Astrocyte (in vitro differentiated cells and primary cell): ENCODE measurements at regions not wholly inside any gene's neighbourhood (a gene's known extent, or its start where the extent isn't known, plus 50 kb on each side); places are given as distances from the start of the nearest gene placed in this dataset.

Experiments used
- DNase-seq: peaks from one replicate; pipeline ENCODE4 v3.0.0-alpha.2; 2010; ENCODE audit warnings: low read depth
- FAIRE-seq: peaks from 2 replicates; lab custom pipeline; 2011; peaks lifted over from hg19 to GRCh38; lab: Jason Lieb, UNC
- H2AFZ ChIP-seq: 2 replicates; pipeline ENCODE4 v1.6.0; 2012; ENCODE audit warnings: low read depth, low read length, inconsistent platforms
- H3K27ac ChIP-seq: 2 replicates; pipeline ENCODE4 v1.5.1; 2011; ENCODE audit warnings: low read depth, low read length, inconsistent platforms
- H3K27me3 ChIP-seq: 2 replicates; pipeline ENCODE4 v1.6.0; 2011; ENCODE audit warnings: low read length, inconsistent platforms; ENCODE audit not compliant: insufficient read depth
- H3K36me3 ChIP-seq: 2 replicates; pipeline ENCODE4 v1.5.1; 2011; ENCODE audit warnings: low read length, inconsistent platforms; ENCODE audit not compliant: insufficient read depth
- H3K4me1 ChIP-seq: 2 replicates; pipeline ENCODE4 v1.5.1; 2011; ENCODE audit warnings: low read length, inconsistent platforms; ENCODE audit not compliant: insufficient read depth
- H3K4me2 ChIP-seq: 2 replicates; pipeline ENCODE4 v1.6.0; 2012; ENCODE audit warnings: low read length, inconsistent platforms
- H3K4me3 ChIP-seq: 2 replicates; pipeline ENCODE4 v1.5.1; 2011; ENCODE audit warnings: low read depth, mild to moderate bottlenecking, low read length, inconsistent platforms; ENCODE audit not compliant: insufficient read depth
- H3K79me2 ChIP-seq: 2 replicates; pipeline ENCODE4 v1.6.0; 2012; ENCODE audit warnings: mild to moderate bottlenecking, low read length, inconsistent platforms; ENCODE audit not compliant: insufficient read depth
- H3K9ac ChIP-seq: 2 replicates; pipeline ENCODE4 v1.6.0; 2012; ENCODE audit warnings: mild to moderate bottlenecking, low read length, inconsistent platforms
- H3K9me3 ChIP-seq: 2 replicates; pipeline ENCODE4 v1.5.1; 2012; ENCODE audit warnings: low read depth, mild to moderate bottlenecking, low read length, inconsistent platforms; ENCODE audit not compliant: insufficient read depth
- H4K20me1 ChIP-seq: 2 replicates; pipeline ENCODE4 v1.6.0; 2012; ENCODE audit warnings: low read length, inconsistent platforms; ENCODE audit not compliant: insufficient read depth
- H3K27ac Mint-ChIP-seq: one replicate; pipeline ENCODE4 v1.8.0; 2021; ENCODE audit warnings: mild to moderate bottlenecking, mixed read lengths; ENCODE audit not compliant: unreplicated experiment
- H3K27me3 Mint-ChIP-seq: one replicate; pipeline ENCODE4 v1.8.0; 2021; ENCODE audit warnings: low read depth, mixed read lengths; ENCODE audit not compliant: unreplicated experiment
- H3K36me3 Mint-ChIP-seq: one replicate; pipeline ENCODE4 v1.8.0; 2021; ENCODE audit warnings: low read depth, mixed read lengths; ENCODE audit not compliant: unreplicated experiment
- H3K4me1 Mint-ChIP-seq: one replicate; pipeline ENCODE4 v1.8.0; 2021; ENCODE audit warnings: low read depth, mixed read lengths; ENCODE audit not compliant: unreplicated experiment
- H3K4me3 Mint-ChIP-seq: one replicate; pipeline ENCODE4 v1.8.0; 2021; ENCODE audit warnings: mild to moderate bottlenecking, moderate library complexity, mixed read lengths; ENCODE audit not compliant: unreplicated experiment
- H3K9me3 Mint-ChIP-seq: one replicate; pipeline ENCODE4 v1.8.0; 2021; ENCODE audit warnings: mild to moderate bottlenecking, mixed read lengths; ENCODE audit not compliant: unreplicated experiment
- EZH2 ChIP-seq: IDR thresholded peaks from 2 replicates; pipeline ENCODE4 v1.6.1; 2012; ENCODE audit warnings: mild to moderate bottlenecking, low read length, inconsistent platforms; ENCODE audit not compliant: insufficient read depth
- TF ChIP-seq, protein P1 (sequence below): IDR thresholded peaks from 2 replicates; pipeline ENCODE4 v1.5.1; 2011; ENCODE audit warnings: low read depth, mild to moderate bottlenecking, inconsistent platforms, low read length, moderate library complexity; ENCODE audit not compliant: insufficient read depth

DNA sequence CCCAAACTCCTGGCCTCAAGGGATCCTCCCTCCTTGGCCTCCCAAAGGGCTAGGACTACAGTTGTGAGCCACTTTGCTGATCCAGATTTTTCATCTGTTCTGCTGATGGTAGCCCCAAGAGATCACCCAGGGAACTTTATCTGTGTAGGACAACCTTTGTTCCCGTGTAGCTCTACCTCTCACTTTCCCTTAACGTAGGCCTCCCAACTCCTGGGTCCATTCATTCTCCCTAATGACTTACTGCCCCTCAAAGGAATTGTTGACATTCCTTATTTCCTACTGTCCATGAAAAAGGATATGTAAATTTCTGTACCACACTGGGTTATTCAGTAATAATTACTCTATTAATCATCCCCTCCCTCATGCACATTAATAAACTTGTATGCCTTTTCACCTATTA is 51.0 kb upstream of the PHF24 start:
- FAIRE-seq (no peak), DNase-seq (no peak)
- H3K27me3 ChIP-seq: peaks cover 10% of the 10 kb centered on the region
- TF ChIP-seq, protein P1, sequence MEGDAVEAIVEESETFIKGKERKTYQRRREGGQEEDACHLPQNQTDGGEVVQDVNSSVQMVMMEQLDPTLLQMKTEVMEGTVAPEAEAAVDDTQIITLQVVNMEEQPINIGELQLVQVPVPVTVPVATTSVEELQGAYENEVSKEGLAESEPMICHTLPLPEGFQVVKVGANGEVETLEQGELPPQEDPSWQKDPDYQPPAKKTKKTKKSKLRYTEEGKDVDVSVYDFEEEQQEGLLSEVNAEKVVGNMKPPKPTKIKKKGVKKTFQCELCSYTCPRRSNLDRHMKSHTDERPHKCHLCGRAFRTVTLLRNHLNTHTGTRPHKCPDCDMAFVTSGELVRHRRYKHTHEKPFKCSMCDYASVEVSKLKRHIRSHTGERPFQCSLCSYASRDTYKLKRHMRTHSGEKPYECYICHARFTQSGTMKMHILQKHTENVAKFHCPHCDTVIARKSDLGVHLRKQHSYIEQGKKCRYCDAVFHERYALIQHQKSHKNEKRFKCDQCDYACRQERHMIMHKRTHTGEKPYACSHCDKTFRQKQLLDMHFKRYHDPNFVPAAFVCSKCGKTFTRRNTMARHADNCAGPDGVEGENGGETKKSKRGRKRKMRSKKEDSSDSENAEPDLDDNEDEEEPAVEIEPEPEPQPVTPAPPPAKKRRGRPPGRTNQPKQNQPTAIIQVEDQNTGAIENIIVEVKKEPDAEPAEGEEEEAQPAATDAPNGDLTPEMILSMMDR: no peak
- TF ChIP-seq EZH2: no peak
- no peaks in the 10 kb centered on the region for H3K36me3 ChIP-seq
- H3K9ac ChIP-seq: no peak overlapping the region
- no peak overlapping the region for H3K27ac ChIP-seq
- Mint-ChIP-seq H3K27me3 (peaks cover 2% of the 10 kb centered on the region), H3K4me3 (no peak overlapping the region), H3K36me3 (no peaks in the 10 kb centered on the region), H3K4me1 (no peaks in the 10 kb centered on the region), H3K9me3 (no peaks in the 10 kb centered on the region), H3K27ac (no peak overlapping the region)
- H2AFZ ChIP-seq: no peak overlapping the region
- H3K79me2 ChIP-seq: no peaks in the 10 kb centered on the region
- no peaks in the 10 kb centered on the region for H3K4me1 ChIP-seq
- no peaks in the 10 kb centered on the region for H3K9me3 ChIP-seq
- H3K4me3 ChIP-seq: no peak overlapping the region
- no peak overlapping the region for H3K4me2 ChIP-seq
- H4K20me1 ChIP-seq: no peaks in the 10 kb centered on the region

DNA sequence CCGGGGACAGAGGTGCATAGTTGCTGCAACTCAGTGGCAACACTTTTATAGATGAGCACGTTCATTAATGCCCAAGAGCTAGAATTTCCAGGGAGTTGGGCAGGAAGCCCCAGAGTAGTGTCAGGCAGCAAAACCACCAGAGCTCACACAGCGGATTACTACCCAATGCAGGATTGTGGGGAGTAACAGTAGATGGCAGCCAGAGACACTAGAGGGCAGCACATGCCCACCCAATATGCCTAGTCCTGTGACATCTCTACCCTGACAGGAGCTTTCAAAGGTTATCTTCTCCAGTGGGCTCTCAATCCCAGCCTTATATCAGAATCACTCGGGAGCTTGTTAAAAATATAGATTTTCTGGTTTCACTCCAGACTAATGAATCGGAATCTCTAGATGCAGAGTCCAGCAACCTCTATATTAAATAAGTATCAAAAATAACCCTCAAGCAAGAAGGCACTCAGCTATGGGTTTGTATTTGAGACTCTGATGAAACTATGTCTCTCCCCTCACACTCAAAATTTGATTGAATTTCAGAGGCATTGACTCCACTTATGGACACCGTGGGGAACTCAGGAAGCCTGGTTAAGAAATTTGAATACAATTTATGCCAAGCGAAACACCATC is 58.4 kb upstream of the PHF24 start:
- FAIRE-seq: peak; percentile 88
- no peaks in the 10 kb centered on the region for H3K4me1 Mint-ChIP-seq

DNA sequence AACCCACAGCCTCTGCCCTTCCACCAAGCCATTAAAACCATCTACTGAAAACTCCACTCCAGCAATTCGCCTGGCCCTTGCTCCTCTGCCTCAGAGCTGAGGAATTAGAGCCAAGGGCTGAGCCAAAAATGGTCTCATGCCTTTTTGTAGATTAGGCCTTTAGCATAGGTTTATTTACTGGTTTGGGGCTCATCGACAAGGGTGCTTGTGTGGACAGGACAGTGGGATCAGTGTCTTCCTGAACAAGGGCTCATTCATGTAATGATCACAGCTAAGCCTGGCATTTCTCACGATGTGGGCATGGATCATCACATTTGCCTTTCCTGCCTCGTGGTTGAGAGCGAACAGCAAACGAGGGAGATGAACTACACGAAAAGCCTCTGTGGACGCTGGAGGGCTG is 59.2 kb upstream of the PHF24 start:
- H3K79me2 ChIP-seq: no peaks in the 10 kb centered on the region
- H3K4me1 ChIP-seq: no peaks in the 10 kb centered on the region
- Mint-ChIP-seq H3K36me3 (peaks cover 3% of the 10 kb centered on the region), H3K27ac (no peak overlapping the region), H3K4me1 (no peaks in the 10 kb centered on the region), H3K4me3 (no peak overlapping the region), H3K27me3 (peaks cover 37% of the 10 kb centered on the region), H3K9me3 (no peaks in the 10 kb centered on the region)
- H3K9me3 ChIP-seq: no peaks in the 10 kb centered on the region
- TF ChIP-seq, protein P1: no peak
- no peak for TF ChIP-seq EZH2
- no peaks in the 10 kb centered on the region for H3K36me3 ChIP-seq
- FAIRE-seq: no peak
- H3K27me3 ChIP-seq: peaks cover 39% of the 10 kb centered on the region
- H3K27ac ChIP-seq: no peak overlapping the region
- no peak overlapping the region for H3K4me3 ChIP-seq
- no peak overlapping the region for H3K4me2 ChIP-seq
- H4K20me1 ChIP-seq: no peaks in the 10 kb centered on the region
- DNase-seq: no peak
- H2AFZ ChIP-seq: no peak overlapping the region
- H3K9ac ChIP-seq: no peak overlapping the region

More for the DNA sequence above, 58.4 kb upstream of the PHF24 start:
- no peak overlapping the region for H3K9ac ChIP-seq
- H3K9me3 Mint-ChIP-seq: no peaks in the 10 kb centered on the region
- no peaks in the 10 kb centered on the region for H4K20me1 ChIP-seq
- H3K36me3 ChIP-seq: no peaks in the 10 kb centered on the region
- TF ChIP-seq, protein P1: peak; percentile 93
- no peak for TF ChIP-seq EZH2
- no peaks in the 10 kb centered on the region for H3K9me3 ChIP-seq
- DNase-seq: peak; percentile 34
- H3K27me3 Mint-ChIP-seq: peaks cover 29% of the 10 kb centered on the region
- H2AFZ ChIP-seq: no peak overlapping the region
- H3K27ac Mint-ChIP-seq: no peak overlapping the region
- no peaks in the 10 kb centered on the region for H3K79me2 ChIP-seq
- no peak overlapping the region for H3K4me3 ChIP-seq
- no peak overlapping the region for H3K4me2 ChIP-seq
- H3K36me3 Mint-ChIP-seq: no peaks in the 10 kb centered on the region
- peaks cover 31% of the 10 kb centered on the region for H3K27me3 ChIP-seq
- H3K27ac ChIP-seq: no peak overlapping the region
- no peaks in the 10 kb centered on the region for H3K4me1 ChIP-seq
- no peak overlapping the region for H3K4me3 Mint-ChIP-seq
